Peyer's patch (tissue), 4 donors: ENCODE measurements at regions not wholly inside any gene's neighbourhood (a gene's known extent, or its start where the extent isn't known, plus 50 kb on each side); places are given as distances from the start of the nearest gene placed in this dataset.

Source experiments
- CTCF ChIP-seq, 6 experiments: fragments of 450-650 bp in 4 of 6; fragments of 200-600 bp in 2 of 6; sonication (generic) in 1 of 6; IDR thresholded peaks; one replicate each; pipeline ENCODE4 v1.5.1; 2017 to 2019; ENCODE audit warnings: antibody characterized with exemption in 6 of 6, mild to moderate bottlenecking in 3 of 6, moderate library complexity in 1 of 6
- POLR2A ChIP-seq, 2 donors: fragments of 450-650 bp; IDR thresholded peaks; one replicate each; pipeline ENCODE4 v1.5.1; 2017; ENCODE audit warnings: antibody characterized with exemption in 2 of 2, mild to moderate bottlenecking in 2 of 2, moderate library complexity in 2 of 2

- TF ChIP-seq POLR2A (IDR thresholded peaks at IDR 0.05) (no peak), CTCF (IDR thresholded peaks at IDR 0.05) (no peak)
These were observed 67.8 kb downstream of the ACTBL2 start for GRCh38 chr5:57414857-57415256.
